ENCODE measurements at regions not wholly inside any gene's neighbourhood (a gene's known extent, or its start where the extent isn't known, plus 50 kb on each side); places are given as distances from the start of the nearest gene placed in this dataset.
"Not testable (repeated sequence)": the region's sequence is repeated elsewhere in the genome, so short reads cannot be mapped to it uniquely, and the experiment has no call there.

- DNase-seq (ENCODE audit: low read depth) = no peak
Measured at GRCh38 chr11:45000918-45001317, 50.2 kb upstream of the TP53I11 start.

- no peak for DNase-seq (ENCODE audit: low read depth)
Measured at GRCh38 chr11:45001466-45002165, 50.9 kb upstream of the TP53I11 start.

- no peak for DNase-seq (ENCODE audit: low read depth)
Measured at GRCh38 chr11:45005106-45005505, 54.4 kb upstream of the TP53I11 start.

- DNase-seq (ENCODE audit: low read depth) = no peak
Measured at GRCh38 chr11:45007011-45007410, 56.3 kb upstream of the TP53I11 start.

- not testable (repeated sequence) for DNase-seq (ENCODE audit: low read depth)
Measured at GRCh38 chr11:45015983-45016382, 65.3 kb upstream of the TP53I11 start.

GRCh38 chr11:45016446-45016845 lies 65.8 kb upstream of the TP53I11 start:
- not testable (repeated sequence) for DNase-seq (ENCODE audit: low read depth)

- DNase-seq (ENCODE audit: low read depth) = no peak
Measured at GRCh38 chr11:45017329-45017728, 66.6 kb upstream of the TP53I11 start.

GRCh38 chr11:45021001-45021400 lies 70.3 kb upstream of the TP53I11 start:
- no peak for DNase-seq (ENCODE audit: low read depth)

GRCh38 chr11:45021692-45022141 lies 71.0 kb upstream of the TP53I11 start:
- DNase-seq (ENCODE audit: low read depth) = no peak

- DNase-seq (ENCODE audit: low read depth) = no peak
Measured at GRCh38 chr11:45022294-45023064, 71.8 kb upstream of the TP53I11 start.

GRCh38 chr11:45023065-45023365 lies 72.3 kb upstream of the TP53I11 start:
- no peak for DNase-seq (ENCODE audit: low read depth)

GRCh38 chr11:45024316-45024715 lies 73.6 kb upstream of the TP53I11 start:
- DNase-seq (ENCODE audit: low read depth) = no peak

- DNase-seq (ENCODE audit: low read depth) = no peak
Measured at GRCh38 chr11:45024846-45025588, 74.3 kb upstream of the TP53I11 start.

- no peak for DNase-seq (ENCODE audit: low read depth)
Measured at GRCh38 chr11:45025716-45026492, 75.2 kb upstream of the TP53I11 start.

- DNase-seq (ENCODE audit: low read depth) = no peak
Measured at GRCh38 chr11:45026835-45027234, 76.2 kb upstream of the TP53I11 start.

GRCh38 chr11:45027312-45027711 lies 76.6 kb upstream of the TP53I11 start:
- DNase-seq (ENCODE audit: low read depth) = no peak

- DNase-seq (ENCODE audit: low read depth) = no peak
Measured at GRCh38 chr11:45028911-45029682, 78.4 kb upstream of the TP53I11 start.

GRCh38 chr11:45030778-45031177 lies 80.1 kb upstream of the TP53I11 start:
- no peak for DNase-seq (ENCODE audit: low read depth)

- no peak for DNase-seq (ENCODE audit: low read depth)
Measured at GRCh38 chr11:45031912-45032519, 81.3 kb upstream of the TP53I11 start.

- DNase-seq (ENCODE audit: low read depth) = no peak
Measured at GRCh38 chr11:45035413-45035812, 84.7 kb upstream of the TP53I11 start.

- DNase-seq (ENCODE audit: low read depth) = no peak
Measured at GRCh38 chr11:45036010-45036409, 85.3 kb upstream of the TP53I11 start.
